HepG2 (cell line): ENCODE measurements at regions not wholly inside any gene's neighbourhood (a gene's known extent, or its start where the extent isn't known, plus 50 kb on each side); places are given as distances from the start of the nearest gene placed in this dataset.

Experiments used
- ATAC-seq: fragments of 200-7000 bp; cut with Tn5 transposase; 3 replicates; pipeline ENCODE4 v1.9.1; 2020; ENCODE audit warnings: mild to moderate bottlenecking, moderate library complexity
- BruUV-seq: library from RNA; stranded (reverse); fragments of 400-500 nt; replicated peaks from 2 replicates; lab custom pipeline; 2021; lab: Mats Ljungman, UMichigan
- CTCF ChIA-PET: fragments of 300-600 bp; formaldehyde crosslinking; extraction: SDS; loops from one replicate; lab custom pipeline; 2021; ENCODE audit warnings: low total read pairs, inconsistent platforms, low intra/inter-chr PET ratio; lab: Yijun Ruan, JAX
- POLR2A ChIA-PET: fragments of 350-600 bp; sonication (Branson Sonifier 250); formaldehyde crosslinking; loops from one replicate; lab custom pipeline; 2020; ENCODE audit warnings: antibody characterized with exemption, inconsistent platforms; lab: Yijun Ruan, JAX
- DNase-seq: peaks from one replicate; pipeline ENCODE4 v3.0.0-alpha.2; 2015; ENCODE audit warnings: low spot score
- FAIRE-seq: peaks from 3 replicates; lab custom pipeline; 2011; peaks lifted over from hg19 to GRCh38; lab: Jason Lieb, UNC
- H2AFZ ChIP-seq: one replicate; pipeline ENCODE4 v1.6.1; 2011; ENCODE audit warnings: low read length, inconsistent platforms
- H3K27ac ChIP-seq: fragments of 300-600 bp; 3 replicates; pipeline ENCODE4 v1.8.0; 2011; ENCODE audit warnings: mixed run types, mild to moderate bottlenecking, mixed read lengths, low read length, inconsistent platforms; ENCODE audit not compliant: insufficient read depth; ENCODE audit errors: extremely low read length
- H3K27me3 ChIP-seq, 2 experiments: fragments of 200-600 bp in 1 of 2; 2 replicates in 1 of 2; 3 replicates in 1 of 2; pipeline versions ENCODE4 v1.6.0 to v1.8.0; 2011; ENCODE audit warnings: low read length in 2 of 2, mild to moderate bottlenecking in 2 of 2, moderate library complexity in 2 of 2, inconsistent platforms in 1 of 2; ENCODE audit not compliant: insufficient read depth in 2 of 2, control insufficient read depth in 1 of 2
- H3K36me3 ChIP-seq, 2 experiments: fragments of 200-600 bp in 1 of 2; replicated peaks in 1 of 2; 2 replicates in 1 of 2; 3 replicates in 1 of 2; pipeline versions ENCODE4 v1.5.1 to v1.8.0; 2011; ENCODE audit warnings: low read length in 2 of 2, inconsistent platforms in 1 of 2; ENCODE audit not compliant: insufficient read depth in 2 of 2, control insufficient read depth in 1 of 2
- H3K4me1 ChIP-seq: 2 replicates; pipeline ENCODE4 v1.5.1; 2012; ENCODE audit warnings: low read length, inconsistent platforms; ENCODE audit not compliant: insufficient read depth
- H3K4me2 ChIP-seq: 2 replicates; pipeline ENCODE4 v1.6.0; 2011; ENCODE audit warnings: low read depth, low read length, inconsistent platforms
- H3K4me3 ChIP-seq, 3 experiments: fragments of 200-600 bp in 1 of 3; sonication (generic), shearing (Covaris generic) in 1 of 3; replicated peaks in 1 of 3; 2 replicates each; pipeline ENCODE4 v1.5.1; 2011 to 2016; ENCODE audit warnings: low read length in 3 of 3, inconsistent platforms in 2 of 3, low read depth in 2 of 3, mild to moderate bottlenecking in 2 of 3, control low read depth in 1 of 3, mixed read lengths in 1 of 3; ENCODE audit not compliant: insufficient read depth in 1 of 3
- H3K79me2 ChIP-seq: one replicate; pipeline ENCODE4 v1.6.1; 2011; ENCODE audit warnings: low read length, inconsistent platforms; ENCODE audit not compliant: insufficient read depth
- H3K9ac ChIP-seq: 2 replicates; pipeline ENCODE4 v1.6.0; 2011; ENCODE audit warnings: mild to moderate bottlenecking, low read depth, low read length, inconsistent platforms; ENCODE audit not compliant: insufficient read depth
- H3K9me3 ChIP-seq: 2 replicates; pipeline ENCODE4 v1.5.1; 2012; ENCODE audit warnings: mild to moderate bottlenecking, low read length
- H4K20me1 ChIP-seq: 2 replicates; pipeline ENCODE4 v1.6.0; 2011; ENCODE audit warnings: inconsistent platforms, mild to moderate bottlenecking, low read length, moderate library complexity; ENCODE audit not compliant: insufficient read depth
- BHLHE40 ChIP-seq: IDR thresholded peaks from 2 replicates; pipeline ENCODE4 v1.6.1; 2011; ENCODE audit warnings: low read length, improper control_type of control experiment
- CEBPB ChIP-seq: IDR thresholded peaks from 2 replicates; pipeline ENCODE4 v1.6.1; 2011; ENCODE audit warnings: low read depth, low read length, improper control_type of control experiment, borderline replicate concordance
- CHCHD3 ChIP-seq: sonication (generic); formaldehyde crosslinking; IDR thresholded peaks from 2 replicates; pipeline ENCODE4 v1.8.0; 2022; ENCODE audit warnings: mild to moderate bottlenecking, missing genetic modification reagents, moderate library complexity
- DBP ChIP-seq: sonication (generic); formaldehyde crosslinking; IDR thresholded peaks from 2 replicates; pipeline ENCODE4 v1.4.0; 2020; ENCODE audit warnings: missing genetic modification reagents; ENCODE audit errors: not compliant biosample characterization
- ESRRA ChIP-seq: sonication (generic); formaldehyde crosslinking; IDR thresholded peaks from 2 replicates; pipeline ENCODE4 v1.5.1; 2020; ENCODE audit warnings: mild to moderate bottlenecking, low read depth, missing genetic modification reagents
- FOXC1 ChIP-seq: sonication (generic); formaldehyde crosslinking; IDR thresholded peaks from 2 replicates; pipeline ENCODE4 v1.8.0; 2022; ENCODE audit warnings: mild to moderate bottlenecking, missing genetic modification reagents, borderline replicate concordance
- FOXP4 ChIP-seq: sonication (generic); formaldehyde crosslinking; IDR thresholded peaks from 2 replicates; pipeline ENCODE4 v1.4.0; 2020; ENCODE audit warnings: missing genetic modification reagents
- IKZF1 ChIP-seq: fragments of 450-650 bp; IDR thresholded peaks from 2 replicates; pipeline ENCODE4 v1.7.1; 2016
- MIXL1 ChIP-seq: IDR thresholded peaks from 2 replicates; pipeline ENCODE4 v1.6.1; 2016
- MYC ChIP-seq: sonication (generic); formaldehyde crosslinking; IDR thresholded peaks from 2 replicates; pipeline ENCODE4 v1.9.0; 2021; ENCODE audit warnings: missing genetic modification reagents, borderline replicate concordance
- NAIF1 ChIP-seq: sonication (generic); formaldehyde crosslinking; IDR thresholded peaks from 2 replicates; pipeline ENCODE4 v1.5.0; 2020; ENCODE audit warnings: mild to moderate bottlenecking, missing genetic modification reagents, borderline replicate concordance
- NFKBIZ ChIP-seq: IDR thresholded peaks from 2 replicates; pipeline ENCODE4 v1.6.1; 2018; ENCODE audit warnings: missing genetic modification reagents, missing compliant biosample characterization
- NR2F2 ChIP-seq: IDR thresholded peaks from 2 replicates; pipeline ENCODE4 v1.6.1; 2012; ENCODE audit warnings: low read depth, inconsistent platforms, borderline replicate concordance
- PHF21A ChIP-seq: sonication (generic); formaldehyde crosslinking; IDR thresholded peaks from 2 replicates; pipeline ENCODE4 v1.5.0; 2020; ENCODE audit warnings: mild to moderate bottlenecking, missing genetic modification reagents
- ZMYM2 ChIP-seq: sonication (generic); formaldehyde crosslinking; IDR thresholded peaks from 2 replicates; pipeline ENCODE4 v1.8.0; 2022; ENCODE audit warnings: mild to moderate bottlenecking, missing genetic modification reagents
- ZNF234 ChIP-seq: sonication (generic); formaldehyde crosslinking; conservative IDR thresholded peaks from 2 replicates; pipeline ENCODE4 v1.5.1; 2020; ENCODE audit warnings: mild to moderate bottlenecking, missing genetic modification reagents
- ZNF256 ChIP-seq: sonication (generic); formaldehyde crosslinking; conservative IDR thresholded peaks from 2 replicates; pipeline ENCODE4 v1.4.0; 2020; ENCODE audit warnings: missing genetic modification reagents
- ZNF7 ChIP-seq: IDR thresholded peaks from 2 replicates; pipeline ENCODE4 v1.6.1; 2016; ENCODE audit warnings: missing biosample characterization, missing genetic modification reagents
- ZNF841 ChIP-seq: sonication (generic); formaldehyde crosslinking; IDR thresholded peaks from 2 replicates; pipeline ENCODE4 v1.8.1; 2023; ENCODE audit warnings: missing genetic modification reagents, borderline replicate concordance
- ZSCAN31 ChIP-seq: sonication (generic); formaldehyde crosslinking; IDR thresholded peaks from 2 replicates; pipeline ENCODE4 v1.5.0; 2020; ENCODE audit warnings: low read depth, mild to moderate bottlenecking, missing genetic modification reagents
- ZZZ3 ChIP-seq: sonication (generic); formaldehyde crosslinking; IDR thresholded peaks from 2 replicates; pipeline ENCODE4 v1.4.0; 2020; ENCODE audit warnings: missing genetic modification reagents, mild to moderate bottlenecking, borderline replicate concordance
- WGBS: methylation state at CpG from one replicate; pipeline ENCODE4 v1.1.6; 2017; ENCODE audit warnings: low lambda C conversion rate; 5-methylcytosine and 5-hydroxymethylcytosine counted together
- in situ Hi-C: cut with HindIII; loops from 2 replicates; pipeline ENCODE4 v1.10.0; 2017; ENCODE audit warnings: low pct_unique_long_range_greater_than_20kb; ENCODE audit not compliant: extremely low pct_ligation_motif_present
- intact Hi-C: fragments of 100-400 bp; cut with micrococcal nuclease; formaldehyde crosslinking; loops from one replicate; pipeline ENCODE4 v1.10.0; 2022; ENCODE audit not compliant: unreplicated experiment

GRCh38 chr18:25661831-25662230 is 309.9 kb upstream of the ZNF521 start:
- H3K27ac ChIP-seq = no peak overlapping the region
- 4% methylated on average over 4 of the region's 6 CpGs for WGBS
- H3K79me2 ChIP-seq = no peaks in the 10 kb centered on the region
- in situ Hi-C loops (no loop called here), intact Hi-C loops (no loop called here)
- no peak for DNase-seq
- BruUV-seq = no TSS peak
- H3K4me3 ChIP-seq = no peak overlapping the region
- CTCF ChIA-PET = no interaction called here
- no peaks in the 10 kb centered on the region for H3K4me1 ChIP-seq
- no peaks in the 10 kb centered on the region for H3K27me3 ChIP-seq
- no peaks in the 10 kb centered on the region for H3K36me3 ChIP-seq
- FAIRE-seq = no peak
- no peak overlapping the region for H3K4me2 ChIP-seq
- no peak overlapping the region for H2AFZ ChIP-seq
- POLR2A ChIA-PET = no interaction called here
- H3K9ac ChIP-seq = no peak overlapping the region
- no peaks in the 10 kb centered on the region for H3K9me3 ChIP-seq
- H4K20me1 ChIP-seq = no peaks in the 10 kb centered on the region
- no peak for TF ChIP-seq FOXC1 (CRISPR knock-in tag)
- no peak for TF ChIP-seq ZSCAN31 (CRISPR knock-in tag)
- no peak for TF ChIP-seq IKZF1
- no peak for TF ChIP-seq ZNF841 (CRISPR knock-in tag)
- TF ChIP-seq ZNF234 (CRISPR knock-in tag) = no peak
- TF ChIP-seq NR2F2 = no peak
- TF ChIP-seq ZZZ3 = no peak
- no peak for TF ChIP-seq BHLHE40
- TF ChIP-seq MYC (CRISPR knock-in tag) = no peak
- TF ChIP-seq PHF21A (CRISPR knock-in tag) = no peak
- no peak for TF ChIP-seq ZNF7 (CRISPR knock-in tag)
- no peak for TF ChIP-seq ZNF256 (CRISPR knock-in tag)
- ATAC-seq = no peak

DNA sequence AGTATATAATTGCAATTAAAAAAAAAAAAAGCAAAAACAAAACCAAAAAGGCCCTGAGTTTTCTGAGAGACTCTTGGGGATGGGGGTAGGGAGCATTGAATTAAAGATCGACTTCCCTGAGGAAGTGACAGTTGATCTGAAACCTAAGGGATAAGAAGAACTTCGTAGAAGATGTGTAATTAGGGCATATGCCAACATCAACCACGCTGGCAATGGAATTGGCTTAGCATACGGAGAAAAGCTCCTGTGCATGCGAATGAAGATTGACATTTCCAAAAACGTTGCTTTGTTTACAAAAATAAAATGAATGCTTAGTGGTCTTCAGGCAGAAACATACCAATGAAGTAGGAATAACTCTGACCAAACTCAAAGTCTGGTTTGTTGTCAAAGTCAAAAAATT is 307.6 kb upstream of the ZNF521 start:
- DNase-seq (no peak), FAIRE-seq (no peak), ATAC-seq (no peak)
- 13% methylated on average over 6 of the region's 6 CpGs for WGBS
- H3K4me2 ChIP-seq = no peak overlapping the region
- no peak overlapping the region for H3K4me3 ChIP-seq
- no TSS peak for BruUV-seq
- H3K4me1 ChIP-seq = no peaks in the 10 kb centered on the region
- CTCF ChIA-PET = no interaction called here
- H4K20me1 ChIP-seq = no peaks in the 10 kb centered on the region
- no peak overlapping the region for H3K27ac ChIP-seq
- no peaks in the 10 kb centered on the region for H3K9me3 ChIP-seq
- POLR2A ChIA-PET = no interaction called here
- H2AFZ ChIP-seq = no peak overlapping the region
- H3K27me3 ChIP-seq = no peaks in the 10 kb centered on the region
- H3K36me3 ChIP-seq = no peaks in the 10 kb centered on the region
- intact Hi-C loops = no loop called here
- H3K9ac ChIP-seq = no peak overlapping the region
- H3K79me2 ChIP-seq = no peaks in the 10 kb centered on the region
- in situ Hi-C loops = no loop called here
- TF ChIP-seq NFKBIZ (CRISPR knock-in tag) (no peak), DBP (CRISPR knock-in tag) (no peak), MIXL1 (CRISPR knock-in tag) (no peak), CHCHD3 (no peak), ESRRA (CRISPR knock-in tag) (no peak), CEBPB (no peak), NAIF1 (no peak), FOXP4 (no peak), ZMYM2 (CRISPR knock-in tag) (no peak)
